Fibroblast of upper back skin (primary cell): ENCODE measurements at regions not wholly inside any gene's neighbourhood (a gene's known extent, or its start where the extent isn't known, plus 50 kb on each side); places are given as distances from the start of the nearest gene placed in this dataset.

Source experiments
- DNase-seq: peaks from one replicate; pipeline ENCODE4 v3.0.0-alpha.2; 2013

DNA sequence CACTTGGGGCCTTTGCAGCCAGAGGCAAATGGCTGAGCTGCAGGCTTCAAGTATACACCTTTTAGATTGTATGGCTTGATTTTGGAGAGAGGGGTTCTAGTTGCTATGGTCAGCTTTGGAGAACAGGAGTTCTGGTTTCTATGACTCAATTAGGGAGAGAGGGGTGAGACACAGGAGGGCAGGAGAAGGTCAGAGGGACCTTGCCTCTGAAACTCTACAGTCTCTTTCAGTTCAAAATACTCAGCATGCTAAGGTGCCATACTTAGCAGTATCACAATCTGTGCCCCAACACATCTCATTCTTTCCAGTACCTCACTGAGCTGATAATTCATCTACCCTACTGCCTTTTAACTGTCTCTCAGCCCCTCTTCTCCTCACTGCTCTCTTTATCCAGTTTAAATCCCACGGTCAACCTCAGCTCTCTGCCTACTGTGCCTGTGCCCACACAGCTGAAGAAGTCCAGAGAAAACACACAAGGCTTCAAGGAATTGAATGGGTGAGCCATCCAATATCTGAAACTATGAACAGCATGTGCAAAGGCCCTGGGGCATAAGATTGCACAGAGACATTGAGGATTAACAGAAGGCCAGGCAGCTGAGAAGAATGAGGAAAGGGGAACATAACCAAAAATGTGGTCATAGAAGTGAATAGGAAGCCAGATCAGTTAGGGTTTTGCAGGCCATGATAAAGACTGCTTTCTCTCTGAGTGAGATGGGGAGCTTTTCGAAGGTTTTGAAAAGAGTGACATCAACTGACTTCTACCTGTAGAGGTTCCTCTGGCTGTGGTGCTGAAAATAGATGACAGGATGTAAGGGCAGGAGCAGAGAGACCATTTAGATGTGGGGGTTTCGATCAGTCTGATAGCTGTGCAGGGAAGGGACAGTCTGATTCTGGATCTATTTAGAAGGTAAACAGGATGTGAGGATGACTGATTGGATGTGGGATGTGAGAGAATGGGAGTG, 54.5 kb upstream of the C3orf80 start:
- DNase-seq, result no peak

GRCh38 chr3:160171813-160172212, 53.4 kb upstream of the C3orf80 start:
- DNase-seq, result no peak

- peak; percentile 7 for DNase-seq
Observed at GRCh38 chr3:160174621-160175020, 50.6 kb upstream of the C3orf80 start.
